ENCODE measurements at regions not wholly inside any gene's neighbourhood (a gene's known extent, or its start where the extent isn't known, plus 50 kb on each side); places are given as distances from the start of the nearest gene placed in this dataset.
"Not testable (repeated sequence)": the region's sequence is repeated elsewhere in the genome, so short reads cannot be mapped to it uniquely, and the experiment has no call there.

DNA sequence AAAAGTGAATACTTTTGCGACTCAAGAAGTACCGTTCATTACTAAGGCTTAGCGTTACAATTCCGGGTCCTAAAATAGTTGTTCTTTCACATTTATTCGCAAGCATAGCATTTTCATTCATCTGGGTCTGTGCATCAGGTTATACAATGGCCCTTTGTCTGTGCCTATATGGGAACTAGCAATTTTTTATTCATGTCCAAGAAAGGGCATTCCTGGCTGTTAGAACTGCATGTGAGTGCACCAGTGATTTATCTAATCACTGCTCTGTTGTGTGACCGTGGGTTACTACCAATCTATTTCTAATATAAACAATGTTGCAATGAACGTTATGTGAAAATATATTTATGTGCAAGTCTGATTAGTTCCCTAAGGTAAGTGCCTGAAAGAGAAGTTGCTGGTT, 63.8 kb downstream of the SPANXA1 start:
- not testable (repeated sequence) for DNase-seq (ENCODE audit: insufficient read length, low spot score); FAIRE-seq

DNA sequence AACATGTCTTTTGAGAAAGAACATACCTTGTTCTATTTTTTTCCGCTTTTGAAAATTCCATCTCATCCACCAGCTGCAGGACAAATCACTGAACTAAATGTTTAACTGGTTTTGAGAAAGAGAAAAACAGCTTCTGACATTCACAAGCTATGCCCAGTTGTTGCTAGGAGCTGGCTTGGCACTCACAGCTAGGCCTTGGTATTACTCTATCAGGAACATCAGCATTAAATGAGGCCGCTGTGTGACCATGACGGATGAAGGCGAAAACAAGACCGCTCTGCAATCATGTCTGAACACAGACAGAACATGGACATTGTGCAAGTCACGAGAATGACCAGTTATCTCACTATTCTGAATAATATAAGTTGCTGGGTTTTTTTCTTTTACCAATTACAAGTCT, 108.8 kb downstream of the SPANXA1 start:
- not testable (repeated sequence) for FAIRE-seq; DNase-seq (ENCODE audit: insufficient read length, low spot score)

DNA sequence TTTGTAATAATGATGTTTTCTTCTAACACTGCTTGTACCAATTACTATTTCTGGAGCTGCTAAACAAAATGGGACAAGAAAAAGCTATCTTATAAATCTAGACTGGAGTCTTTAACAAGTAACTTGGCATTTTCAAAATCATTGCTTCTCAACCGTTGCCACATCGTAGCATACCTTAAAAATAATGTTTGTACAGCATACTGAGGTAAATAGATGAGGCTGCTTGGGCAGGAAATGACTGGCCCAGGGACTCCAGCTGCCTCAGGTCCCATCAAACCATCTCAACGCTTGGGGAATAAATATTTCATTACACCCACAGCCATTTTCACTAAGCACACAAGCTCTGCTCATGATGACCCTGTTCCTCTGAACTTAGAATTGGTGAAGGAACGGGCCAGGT, 115.1 kb downstream of the SPANXA1 start:
- FAIRE-seq, result no peak
- no peak for DNase-seq (ENCODE audit: insufficient read length, low spot score)

DNA sequence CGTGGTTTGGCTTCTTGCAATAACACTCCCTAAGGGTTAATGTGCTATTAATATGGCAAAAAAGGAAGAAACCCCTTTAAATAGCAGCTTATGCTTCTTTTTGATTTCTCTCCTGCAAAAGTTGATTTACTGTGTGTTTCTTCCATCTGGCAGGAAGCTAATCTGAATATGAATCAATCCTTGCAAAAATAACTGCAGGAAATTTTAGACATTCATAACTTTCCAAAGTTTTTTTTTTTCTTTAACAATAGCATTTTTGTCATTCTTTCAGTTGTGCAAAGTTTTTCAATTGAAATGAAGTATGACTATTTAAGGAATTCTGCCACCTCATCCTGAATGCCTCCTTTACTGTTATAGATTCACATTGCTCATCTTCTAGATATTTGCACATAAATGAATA, 115.6 kb downstream of the SPANXA1 start:
- DNase-seq (ENCODE audit: insufficient read length, low spot score), result peak; percentile 2

DNA sequence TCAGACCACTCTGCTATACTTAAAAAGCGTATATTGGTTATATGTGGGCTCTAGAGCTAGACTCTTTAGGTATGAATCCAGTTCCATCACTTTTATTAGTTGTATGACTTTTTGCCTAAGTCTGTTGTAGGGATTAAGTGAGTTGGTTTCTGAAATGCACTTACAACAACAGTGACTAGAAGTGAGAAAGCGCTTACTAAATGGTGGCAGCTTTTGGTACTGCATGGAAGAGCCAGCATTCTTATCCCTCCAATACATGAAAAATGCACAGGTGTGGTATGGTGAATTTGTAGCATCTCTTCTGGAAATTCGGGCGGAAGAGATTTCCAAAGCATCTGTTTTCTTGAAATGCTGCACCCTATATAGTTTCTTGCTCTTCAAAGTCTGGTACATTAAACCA, 117.1 kb downstream of the SPANXA1 start:
- DNase-seq (ENCODE audit: insufficient read length, low spot score) (no peak), FAIRE-seq (no peak)

More for the DNA sequence above, 115.6 kb downstream of the SPANXA1 start:
- no peak for FAIRE-seq

DNA sequence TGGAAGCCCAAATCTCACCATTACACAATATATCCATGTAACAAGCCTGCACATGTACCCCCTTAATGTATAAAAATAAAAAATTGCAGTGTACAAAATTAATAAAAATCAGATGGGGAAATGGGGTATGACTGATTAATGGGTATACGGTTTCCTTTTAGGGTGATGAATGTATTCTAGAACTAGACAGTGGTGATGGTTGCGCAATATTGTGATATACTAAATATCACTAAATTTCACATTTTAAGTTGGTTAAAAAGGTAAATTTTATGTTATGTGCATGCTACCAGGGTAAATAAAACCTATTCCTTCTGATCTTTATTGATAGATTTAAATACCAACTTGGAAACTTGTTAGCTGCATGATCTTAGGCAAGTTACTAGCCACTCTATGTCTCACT, 129.4 kb downstream of the SPANXA1 start:
- FAIRE-seq (no peak), DNase-seq (ENCODE audit: insufficient read length, low spot score) (no peak)

DNA sequence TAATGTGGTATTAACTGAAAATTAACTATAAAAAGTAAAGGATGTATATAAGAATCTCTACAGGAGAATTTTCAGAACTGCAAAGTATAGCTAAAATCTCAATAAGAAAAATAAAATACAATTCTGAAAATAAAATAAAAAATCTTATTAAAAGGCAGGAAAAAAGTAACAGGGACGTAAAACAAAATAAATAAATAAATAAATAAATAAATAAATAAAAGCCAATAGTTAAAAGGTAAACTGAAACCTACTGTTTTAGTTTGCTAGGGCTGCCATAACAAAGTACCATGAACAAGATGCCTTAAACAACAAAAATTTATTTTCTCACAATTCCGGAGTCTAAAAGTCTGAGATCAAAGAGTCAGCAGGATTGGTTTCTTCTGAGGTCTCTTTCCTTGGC, 140.6 kb downstream of the SPANXA1 start:
- no peak for DNase-seq (ENCODE audit: insufficient read length, low spot score)
- FAIRE-seq, result no peak

DNA sequence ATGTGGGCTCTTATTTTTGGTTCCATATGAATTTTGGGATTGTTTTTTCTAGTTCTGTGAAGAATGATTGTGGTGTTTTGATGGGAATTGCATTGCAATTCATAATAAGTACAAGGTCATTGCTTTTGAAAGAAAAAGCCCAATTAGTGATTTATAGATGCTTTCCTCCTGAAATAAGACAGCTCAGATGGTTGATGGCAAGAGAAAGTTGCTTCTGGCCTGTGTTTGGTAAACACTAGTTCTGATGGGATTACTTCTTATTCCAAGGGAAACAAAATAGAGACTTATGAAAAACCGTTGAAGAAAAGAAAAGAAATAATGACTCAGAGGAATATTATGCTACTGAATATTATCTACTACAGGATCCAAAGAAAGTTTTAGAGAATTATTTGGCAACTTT, 144.9 kb downstream of the SPANXA1 start:
- no peak for DNase-seq (ENCODE audit: insufficient read length, low spot score)
- no peak for FAIRE-seq

DNA sequence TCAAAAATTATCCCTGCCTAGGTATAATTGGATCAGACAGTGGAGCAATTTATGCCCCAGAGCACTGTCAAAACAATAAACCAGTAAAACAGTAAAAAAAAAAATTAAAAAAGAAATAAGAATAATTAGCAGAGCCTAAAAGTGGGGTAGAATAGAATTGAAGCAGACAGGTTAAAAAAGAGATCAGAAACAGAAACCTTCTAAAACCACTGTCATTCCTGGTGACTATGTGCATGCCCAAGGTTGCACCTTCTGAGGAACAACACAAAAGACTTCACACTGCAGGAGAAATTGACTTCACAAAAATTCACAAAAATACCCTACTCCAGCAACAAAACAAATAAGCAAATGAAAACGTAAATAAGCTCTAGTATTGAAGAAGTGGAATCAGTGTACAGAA, 168.6 kb downstream of the SPANXA1 start:
- DNase-seq (ENCODE audit: insufficient read length, low spot score) (no peak), FAIRE-seq (no peak)

DNA sequence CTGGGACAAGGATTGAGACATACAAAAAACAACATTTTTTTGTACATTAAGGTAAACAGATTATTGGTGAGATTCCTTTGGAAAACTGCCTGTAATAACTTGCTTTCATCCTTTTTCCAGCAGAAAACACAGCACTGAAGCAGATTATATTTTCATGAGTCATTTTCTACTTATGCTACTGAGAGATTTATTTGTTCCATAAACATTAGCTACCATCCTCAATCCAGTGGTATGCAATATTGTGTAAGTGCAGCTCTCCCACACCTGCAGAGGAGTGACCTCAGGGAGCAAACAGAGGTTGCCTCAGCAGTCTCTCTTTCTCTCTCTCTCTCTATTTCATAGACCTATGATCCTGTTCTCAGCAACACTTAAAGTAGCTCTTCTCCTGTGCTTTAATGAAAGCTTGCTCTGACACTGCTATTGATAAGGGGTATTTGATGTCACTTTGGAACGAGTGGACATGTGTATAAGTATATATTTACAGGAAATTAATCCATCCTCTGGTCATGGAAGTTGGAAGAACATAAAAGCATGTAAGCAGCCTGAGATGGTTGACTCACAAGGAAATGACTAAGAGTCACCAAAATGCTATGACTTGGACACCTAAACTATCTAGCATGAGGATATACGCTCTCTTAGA, 163.7 kb upstream of the SPANXC start:
- FAIRE-seq, result no peak
- peak; percentile 10 for DNase-seq (ENCODE audit: insufficient read length, low spot score)

DNA sequence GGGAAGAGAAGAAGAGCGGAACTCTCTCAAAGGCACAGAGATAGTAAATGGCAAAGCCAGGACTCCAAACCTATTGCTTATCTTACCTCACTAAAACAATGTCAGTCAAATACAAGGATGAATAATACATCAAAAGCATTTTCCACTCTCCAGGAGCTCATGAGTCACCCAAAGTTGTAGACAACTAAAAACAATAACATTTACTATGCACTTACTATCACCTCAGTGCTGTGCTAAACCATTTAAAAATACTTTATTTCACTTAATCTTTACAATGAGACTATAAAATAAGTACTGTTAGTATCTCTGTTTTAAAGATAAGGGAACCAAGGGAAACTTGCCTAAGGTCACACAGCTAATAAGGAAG, 163.2 kb upstream of the SPANXC start:
- FAIRE-seq (no peak), DNase-seq (ENCODE audit: insufficient read length, low spot score) (peak; percentile 0)

DNA sequence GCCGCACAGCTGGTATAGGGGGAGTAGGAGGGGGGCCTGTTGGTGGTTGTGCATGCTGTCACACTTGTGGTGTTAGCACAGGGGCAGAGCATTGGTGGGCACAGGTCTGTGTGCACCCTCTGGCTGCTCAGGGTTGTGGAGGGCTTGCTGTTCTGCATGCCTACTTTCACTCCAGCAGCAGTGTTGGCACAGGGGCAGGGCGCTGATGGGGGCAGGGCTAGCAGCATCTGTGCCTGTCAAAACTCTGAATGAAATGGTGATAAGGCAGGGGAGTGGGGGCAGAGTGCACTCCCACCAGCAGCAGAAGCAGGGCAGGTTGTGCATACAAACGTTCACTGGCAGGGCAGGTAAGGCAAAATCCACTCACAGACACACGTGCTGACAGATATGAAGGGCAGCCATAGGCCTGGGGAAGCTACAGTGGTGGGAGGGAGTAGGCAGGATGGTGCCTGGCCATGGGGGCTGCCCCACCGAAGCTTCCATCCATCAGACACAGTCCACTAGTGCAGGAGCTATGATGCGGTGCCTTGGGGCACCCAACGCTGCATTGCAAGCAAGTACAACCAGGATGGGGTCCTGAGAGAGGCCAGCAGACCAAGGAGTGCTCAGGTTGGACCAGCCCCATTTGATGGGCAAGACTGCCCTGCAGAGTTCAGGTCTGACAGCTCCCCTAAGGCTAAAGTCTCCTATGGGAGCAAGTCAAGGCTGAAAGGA, 160.7 kb upstream of the SPANXC start:
- no peak for DNase-seq (ENCODE audit: insufficient read length, low spot score)
- no peak for FAIRE-seq

DNA sequence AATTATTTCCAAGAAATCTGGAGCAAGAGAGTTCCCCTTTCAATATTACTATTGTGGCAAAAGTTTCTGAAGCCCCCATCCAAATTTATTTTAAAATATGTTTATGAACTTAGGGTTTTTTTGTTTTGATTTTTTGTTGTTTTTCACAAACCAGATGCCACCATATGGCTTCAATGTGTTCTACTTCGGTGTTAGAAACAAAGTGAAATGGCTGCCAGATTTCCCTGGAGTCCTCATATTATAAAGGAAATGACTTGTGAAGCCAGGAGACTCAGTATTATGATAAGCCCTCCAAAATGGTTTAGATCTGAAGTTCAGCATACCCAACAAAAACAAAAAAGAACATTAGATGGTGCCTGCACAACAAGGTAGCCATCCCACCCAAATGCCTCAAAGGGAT, 154.2 kb upstream of the SPANXC start:
- FAIRE-seq (no peak), DNase-seq (ENCODE audit: insufficient read length, low spot score) (no peak)

DNA sequence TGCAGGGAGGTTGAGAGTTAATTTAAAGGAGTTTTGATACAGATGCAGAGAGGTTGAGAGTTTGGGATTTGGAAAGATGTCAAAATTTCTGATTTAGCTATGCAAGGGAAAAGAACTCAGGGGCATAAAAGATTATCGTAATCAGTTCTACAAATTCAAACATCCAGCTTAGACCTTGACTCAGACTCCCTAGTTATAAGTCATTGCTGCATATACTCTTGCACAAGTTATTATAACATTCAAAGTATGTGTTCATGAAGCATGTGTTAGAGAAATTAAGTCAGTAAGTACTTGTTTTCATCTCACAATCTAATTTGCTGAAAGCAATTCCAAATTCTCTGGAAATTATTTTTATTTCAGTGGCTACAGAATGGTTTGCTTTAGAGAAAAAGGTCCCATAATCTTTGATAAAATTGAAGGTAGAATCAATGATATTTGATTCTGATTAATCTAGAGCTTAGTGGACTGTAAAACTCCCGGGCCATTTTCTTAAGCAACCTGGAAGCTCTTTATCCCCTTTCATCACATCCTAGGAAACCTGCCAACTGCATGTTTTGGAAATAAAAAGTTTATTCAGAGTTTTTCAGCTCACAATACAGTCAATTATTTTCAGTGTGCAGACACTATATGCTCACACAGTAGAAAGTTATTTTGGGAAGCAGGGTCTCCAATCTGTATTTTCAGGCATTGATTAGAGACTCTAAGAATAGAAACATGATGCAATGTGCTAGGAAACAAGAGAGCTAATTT, 132.9 kb upstream of the SPANXC start:
- no peak for FAIRE-seq

DNA sequence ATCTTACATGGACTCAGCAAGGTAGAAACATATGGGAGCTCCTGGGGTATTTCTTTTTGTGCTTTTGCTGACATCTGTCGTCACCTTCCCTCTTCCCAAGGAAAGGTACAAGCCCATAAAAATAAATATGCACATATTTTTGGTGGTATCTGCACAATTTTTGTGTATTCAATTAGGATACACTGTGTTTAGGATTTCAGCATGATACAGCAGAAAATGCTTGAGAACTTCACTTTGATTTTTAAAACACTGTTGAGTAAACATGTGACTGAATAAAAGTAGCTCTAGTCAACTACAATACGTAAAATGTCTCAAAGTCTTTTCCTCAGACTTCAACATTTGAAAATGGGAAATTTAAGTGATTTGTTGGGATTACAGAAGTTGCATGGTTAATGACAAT, 99.4 kb upstream of the SPANXC start:
- DNase-seq (ENCODE audit: insufficient read length, low spot score) (no peak), FAIRE-seq (no peak)

More for the DNA sequence above, 132.9 kb upstream of the SPANXC start:
- no peak for DNase-seq (ENCODE audit: insufficient read length, low spot score)

DNA sequence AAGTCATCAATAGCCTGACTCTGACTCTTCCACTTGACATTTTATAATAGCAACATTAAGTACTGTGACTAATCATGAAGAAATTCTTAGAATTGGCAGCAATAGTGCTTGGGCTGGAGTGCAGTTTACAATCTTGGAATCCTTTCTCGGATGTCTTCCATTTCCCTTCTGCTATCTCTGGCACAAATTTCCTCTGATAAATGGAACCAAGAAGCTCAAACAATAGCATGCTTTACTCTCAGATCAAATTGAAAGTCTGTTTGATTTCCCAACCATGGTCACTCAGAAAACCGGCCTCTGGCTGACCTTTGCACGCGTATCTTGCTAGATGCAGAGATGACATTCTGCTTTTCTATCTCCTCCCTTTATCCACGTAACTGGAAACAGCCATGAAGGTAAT, 99.0 kb upstream of the SPANXC start:
- DNase-seq (ENCODE audit: insufficient read length, low spot score), result peak; percentile 1
- FAIRE-seq, result no peak

DNA sequence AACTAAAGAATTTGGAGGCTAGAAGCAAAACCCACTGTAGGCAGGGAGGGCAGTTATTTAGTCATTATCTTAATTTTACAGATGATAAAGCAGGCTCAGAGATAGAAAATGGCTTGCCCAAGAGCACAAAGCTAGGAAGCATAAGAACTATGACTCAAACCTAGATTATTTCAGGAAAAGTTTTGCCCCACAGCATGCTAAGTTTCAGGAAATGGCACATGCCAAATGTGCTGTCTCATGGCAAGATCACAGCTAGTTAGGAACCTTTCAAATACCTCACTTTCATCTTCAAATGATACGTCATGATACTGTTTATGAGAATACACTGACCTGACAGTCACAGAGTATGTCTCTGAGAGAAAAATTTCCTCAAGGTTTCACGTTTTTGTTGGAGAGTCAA, 78.5 kb upstream of the SPANXC start:
- FAIRE-seq (no peak), DNase-seq (ENCODE audit: insufficient read length, low spot score) (no peak)

DNA sequence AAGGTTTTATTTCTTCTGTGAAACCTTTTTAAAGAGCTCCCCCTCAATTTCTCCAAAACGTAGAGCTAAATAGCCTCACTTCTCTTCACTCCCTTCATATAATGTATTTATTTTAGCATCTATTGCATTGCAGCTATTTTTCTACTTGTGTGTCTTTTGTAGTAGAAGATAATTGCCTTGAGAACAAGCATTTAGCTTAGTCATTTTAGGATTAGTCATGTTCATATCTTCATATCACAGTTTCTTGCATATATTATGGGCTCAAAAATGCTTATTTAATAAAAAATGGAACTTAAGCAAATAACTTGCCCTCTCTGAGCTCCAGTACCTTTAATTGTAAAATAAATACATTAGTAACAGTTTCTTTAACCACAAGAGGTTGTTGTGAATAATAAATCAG, 72.1 kb upstream of the SPANXC start:
- FAIRE-seq, result no peak

DNA sequence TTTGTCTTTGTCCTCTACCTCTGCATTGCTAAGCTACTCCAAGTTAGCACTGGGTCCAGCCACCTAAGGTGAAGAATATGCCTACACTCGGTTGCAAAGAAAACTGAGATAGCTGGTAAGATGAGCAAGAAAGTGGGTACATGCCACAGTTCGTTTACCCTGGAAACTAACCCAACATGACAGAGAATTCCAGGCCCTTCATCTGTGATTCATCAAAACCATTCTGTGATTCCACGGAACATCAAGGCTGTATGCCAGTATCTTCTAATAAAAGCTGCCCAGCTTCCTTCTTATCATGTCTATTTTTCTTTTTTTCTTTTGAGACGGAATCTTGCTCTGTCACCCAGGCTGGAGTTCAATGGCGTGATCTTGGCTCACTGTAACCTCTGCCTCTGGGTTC, 58.7 kb upstream of the SPANXC start:
- DNase-seq (ENCODE audit: insufficient read length, low spot score) (no peak), FAIRE-seq (no peak)

More for the DNA sequence above, 72.1 kb upstream of the SPANXC start:
- DNase-seq (ENCODE audit: insufficient read length, low spot score), result no peak

Data from HTR-8/SVneo (cell line).